Upper lobe of left lung (tissue), 6 donors: ENCODE measurements at regions not wholly inside any gene's neighbourhood (a gene's known extent, or its start where the extent isn't known, plus 50 kb on each side); places are given as distances from the start of the nearest gene placed in this dataset.
A peak's percentile ranks its signal among the peaks of the same experiment; 100 is the strongest.

Experiments used
- ATAC-seq, 2 donors: fragments of 200-7000 bp; cut with Tn5 transposase; one replicate each; pipeline ENCODE4 v1.9.1; 2022; ENCODE audit warnings: mild to moderate bottlenecking in 2 of 2, moderate library complexity in 2 of 2; ENCODE audit not compliant: low FRiP score in 2 of 2
- DNase-seq, 2 donors: peaks; one replicate each; pipeline ENCODE4 v3.0.0-alpha.2; 2019 to 2020
- H3K27ac ChIP-seq, 4 donors: fragments of 200-600 bp; sonication (generic); one replicate each; pipeline ENCODE4 v1.5.1; 2016 to 2019
- H3K27me3 ChIP-seq, 4 donors: fragments of 200-600 bp; sonication (generic); one replicate each; pipeline ENCODE4 v1.5.1; 2017 to 2019
- H3K36me3 ChIP-seq, 4 donors: fragments of 200-600 bp; sonication (generic); one replicate each; pipeline ENCODE4 v1.5.1; 2016 to 2019
- H3K4me1 ChIP-seq, 4 donors: fragments of 200-600 bp; sonication (generic); one replicate each; pipeline ENCODE4 v1.5.1; 2018 to 2019
- H3K4me3 ChIP-seq, 4 donors: fragments of 200-600 bp; sonication (generic); one replicate each; pipeline ENCODE4 v1.5.1; 2017 to 2019; ENCODE audit warnings: mild to moderate bottlenecking in 2 of 4, moderate library complexity in 1 of 4
- H3K9me3 ChIP-seq, 4 donors: fragments of 200-600 bp; sonication (generic); one replicate each; pipeline ENCODE4 v1.5.1; 2018 to 2019
- EP300 ChIP-seq, 4 donors: sonication (generic); formaldehyde crosslinking; IDR thresholded peaks; one replicate each; pipeline ENCODE4 v1.5.1; 2017; ENCODE audit warnings: antibody characterized with exemption in 4 of 4, control low read depth in 2 of 4
- POLR2A ChIP-seq, 4 donors: fragments of 450-650 bp; IDR thresholded peaks; one replicate each; pipeline ENCODE4 v1.5.1; 2016 to 2017; ENCODE audit warnings: antibody characterized with exemption in 4 of 4, mild to moderate bottlenecking in 2 of 4
- POLR2AphosphoS5 ChIP-seq, 2 donors: sonication (generic); formaldehyde crosslinking; IDR thresholded peaks; one replicate each; pipeline ENCODE4 v1.5.1; 2017; ENCODE audit warnings: antibody characterized with exemption in 2 of 2
- WGBS, 2 donors: methylation state at CpG; one replicate each; pipeline ENCODE4 v1.1.5; 2017 to 2018; 5-methylcytosine and 5-hydroxymethylcytosine counted together
- TF ChIP-seq, protein P1 (sequence below), 6 experiments: fragments of 450-650 bp in 4 of 6; fragments of 200-600 bp in 2 of 6; sonication (generic) in 2 of 6; IDR thresholded peaks; one replicate each; pipeline ENCODE4 v1.5.1; 2016 to 2019; ENCODE audit warnings: antibody characterized with exemption in 6 of 6
- donor health status: DM: no; HTN: no; CAD: no; lungs with moderate emphysema.
- donor health status: DM: no; HTN: yes; CAD: no; lungs with severe emphysema.

DNA sequence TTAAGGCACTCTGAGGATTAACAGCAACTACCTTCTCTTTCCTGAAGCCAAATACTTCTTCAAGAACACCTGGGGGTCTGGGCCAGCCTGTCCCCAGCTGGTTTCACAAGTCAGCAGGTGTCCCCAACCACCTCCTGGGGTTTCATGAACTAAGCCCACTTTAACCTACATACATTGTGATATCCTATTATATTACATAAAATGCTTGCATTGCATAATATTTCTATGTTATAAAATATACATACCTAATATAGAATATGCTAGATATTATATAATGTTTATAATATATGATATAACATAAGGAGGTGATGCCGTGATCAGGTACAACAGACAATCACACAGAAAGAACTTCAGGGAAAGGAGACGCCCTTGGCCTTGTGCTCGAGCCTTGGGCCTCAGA lies 367.6 kb downstream of the C16orf95 start:
- Histone ChIP-seq H3K9me3 (peaks cover 0 to 4% (median 0%) of the 10 kb centered on the region in 4 donors), H3K4me1 (no peaks in the 10 kb centered on the region), H3K36me3 (no peaks in the 10 kb centered on the region), H3K27me3 (no peaks in the 10 kb centered on the region), H3K27ac (no peak overlapping the region), H3K4me3 (no peak overlapping the region)
- WGBS, 2 donors: 83 to 89% methylated on average over 3 of the region's 3 CpGs
- DNase-seq: no peak
- TF ChIP-seq POLR2A (IDR thresholded peaks at IDR 0.05) (no peak), POLR2AphosphoS5 (IDR thresholded peaks at IDR 0.05) (no peak), EP300 (IDR thresholded peaks at IDR 0.05) (no peak)
- TF ChIP-seq, protein P1, sequence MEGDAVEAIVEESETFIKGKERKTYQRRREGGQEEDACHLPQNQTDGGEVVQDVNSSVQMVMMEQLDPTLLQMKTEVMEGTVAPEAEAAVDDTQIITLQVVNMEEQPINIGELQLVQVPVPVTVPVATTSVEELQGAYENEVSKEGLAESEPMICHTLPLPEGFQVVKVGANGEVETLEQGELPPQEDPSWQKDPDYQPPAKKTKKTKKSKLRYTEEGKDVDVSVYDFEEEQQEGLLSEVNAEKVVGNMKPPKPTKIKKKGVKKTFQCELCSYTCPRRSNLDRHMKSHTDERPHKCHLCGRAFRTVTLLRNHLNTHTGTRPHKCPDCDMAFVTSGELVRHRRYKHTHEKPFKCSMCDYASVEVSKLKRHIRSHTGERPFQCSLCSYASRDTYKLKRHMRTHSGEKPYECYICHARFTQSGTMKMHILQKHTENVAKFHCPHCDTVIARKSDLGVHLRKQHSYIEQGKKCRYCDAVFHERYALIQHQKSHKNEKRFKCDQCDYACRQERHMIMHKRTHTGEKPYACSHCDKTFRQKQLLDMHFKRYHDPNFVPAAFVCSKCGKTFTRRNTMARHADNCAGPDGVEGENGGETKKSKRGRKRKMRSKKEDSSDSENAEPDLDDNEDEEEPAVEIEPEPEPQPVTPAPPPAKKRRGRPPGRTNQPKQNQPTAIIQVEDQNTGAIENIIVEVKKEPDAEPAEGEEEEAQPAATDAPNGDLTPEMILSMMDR (IDR thresholded peaks at IDR 0.05): no peak
- no peak for ATAC-seq

DNA sequence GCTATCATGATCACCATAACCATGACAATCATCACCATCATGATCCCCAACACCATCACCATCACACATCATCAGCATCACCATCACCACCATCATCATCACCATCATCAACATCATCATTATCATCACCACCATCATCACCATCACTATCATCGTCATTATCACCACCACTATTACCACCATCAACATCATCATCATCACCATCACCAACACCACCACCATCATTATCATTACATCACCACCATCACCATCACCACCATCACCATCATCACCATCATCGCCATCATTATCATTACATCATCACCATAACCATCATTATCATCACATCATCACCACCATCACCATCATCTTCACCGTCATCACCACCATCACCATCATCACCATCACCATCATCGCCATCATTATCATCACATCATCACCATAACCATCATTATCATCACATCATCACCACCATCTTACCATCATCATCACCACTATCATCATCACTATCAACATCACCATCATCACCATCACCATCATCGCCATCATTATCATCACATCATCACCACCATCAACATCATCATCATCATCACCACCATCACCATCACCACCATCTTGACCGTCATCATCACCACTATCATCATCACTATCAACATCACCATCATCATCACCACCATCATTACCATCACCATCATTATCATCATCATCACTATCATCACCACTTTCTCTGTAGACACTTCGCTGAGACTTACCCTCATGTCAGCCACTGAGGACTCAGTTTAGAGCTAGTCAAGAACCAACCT lies 366.0 kb downstream of the C16orf95 start:
- TF ChIP-seq EP300 (IDR thresholded peaks at IDR 0.05) (no peak), POLR2A (IDR thresholded peaks at IDR 0.05) (no peak), POLR2AphosphoS5 (IDR thresholded peaks at IDR 0.05) (no peak)
- TF ChIP-seq, protein P1 (IDR thresholded peaks at IDR 0.05): no peak
- Histone ChIP-seq H3K4me1 (no peaks in the 10 kb centered on the region), H3K9me3 (peaks cover 0 to 4% (median 0%) of the 10 kb centered on the region in 4 donors), H3K36me3 (no peaks in the 10 kb centered on the region), H3K27ac (no peak overlapping the region), H3K4me3 (no peak overlapping the region), H3K27me3 (no peaks in the 10 kb centered on the region)
- ATAC-seq (no peak), DNase-seq (no peak)
- 93 to 95% methylated on average over 7 of the region's 7 CpGs for WGBS, 2 donors

DNA sequence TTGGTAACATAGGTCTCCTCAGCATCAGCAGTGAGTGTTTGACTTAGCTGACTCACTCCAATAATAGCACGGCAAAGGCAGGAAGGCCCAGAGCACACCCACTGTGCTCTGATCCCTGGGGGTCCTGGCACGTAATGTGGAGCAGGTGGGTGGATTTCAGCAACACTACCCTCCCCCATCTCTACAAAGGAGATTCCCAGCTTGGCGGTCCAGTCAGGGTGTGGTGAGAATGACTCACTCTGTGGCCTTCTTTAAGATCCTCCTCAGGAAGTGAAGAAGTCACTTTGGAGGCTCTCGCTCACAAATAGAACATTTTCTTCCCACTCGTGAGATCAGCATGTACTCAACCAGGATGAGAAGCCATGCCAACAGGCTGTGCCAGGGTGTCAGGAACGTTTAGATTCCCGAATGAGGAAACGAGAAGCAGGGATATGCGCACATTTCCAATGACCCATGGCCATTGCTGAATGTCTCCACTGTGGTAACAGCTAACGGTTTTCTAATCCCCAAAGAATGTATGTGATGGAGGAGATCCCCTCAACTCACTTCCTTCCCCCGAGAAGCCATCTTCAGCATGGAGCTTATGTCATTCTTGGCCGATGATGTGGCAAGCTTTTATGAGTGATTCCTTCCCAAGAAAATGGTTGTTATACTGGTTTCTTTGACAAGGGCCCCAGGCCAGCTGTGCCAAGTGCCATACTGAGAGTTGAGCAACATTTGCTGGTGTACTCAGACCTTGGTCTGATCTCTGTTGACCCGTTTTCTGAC lies 365.2 kb downstream of the C16orf95 start:
- Histone ChIP-seq H3K36me3 (no peaks in the 10 kb centered on the region), H3K27me3 (no peaks in the 10 kb centered on the region), H3K9me3 (peaks cover 0 to 4% (median 0%) of the 10 kb centered on the region in 4 donors), H3K4me3 (no peak overlapping the region), H3K4me1 (no peaks in the 10 kb centered on the region), H3K27ac (peak overlapping the region in 1 of 4 donors; percentile 24)
- peak in 1 of 2 donors; percentile 89 for ATAC-seq
- WGBS, 2 donors: 70 to 79% methylated on average over 10 to 13 of the region's 13 CpGs
- DNase-seq: no peak
- peak in 1 of 4 donors; percentile 59 for TF ChIP-seq EP300 (IDR thresholded peaks at IDR 0.05)
- TF ChIP-seq POLR2A (IDR thresholded peaks at IDR 0.05): no peak

DNA sequence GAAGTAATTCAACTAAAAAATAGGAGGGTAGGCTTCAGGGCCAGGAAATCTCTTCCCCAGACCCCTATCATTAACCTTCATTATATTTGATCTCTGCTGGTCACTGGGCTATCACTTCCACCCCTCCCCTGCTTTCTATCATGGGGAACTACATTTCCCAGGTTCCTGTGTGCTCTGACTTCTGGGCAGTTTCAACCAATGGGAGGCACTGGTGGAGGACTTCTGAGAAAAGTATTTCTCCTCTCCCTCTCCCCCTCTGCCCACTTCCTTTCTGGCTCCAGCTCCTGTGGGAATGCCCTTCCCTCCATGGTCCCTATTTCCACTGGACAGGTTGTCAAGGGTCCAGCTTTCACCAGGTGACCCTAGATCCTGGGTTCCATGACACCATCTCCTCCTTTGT lies 364.4 kb downstream of the C16orf95 start:
- H3K4me1 ChIP-seq: no peaks in the 10 kb centered on the region
- peak overlapping the region in 1 of 4 donors; percentile 24 for H3K27ac ChIP-seq
- no peaks in the 10 kb centered on the region for H3K36me3 ChIP-seq
- ATAC-seq: no peak
- TF ChIP-seq POLR2AphosphoS5 (IDR thresholded peaks at IDR 0.05) (no peak), POLR2A (IDR thresholded peaks at IDR 0.05) (no peak), EP300 (IDR thresholded peaks at IDR 0.05) (no peak)
- TF ChIP-seq, protein P1 (IDR thresholded peaks at IDR 0.05): no peak
- no peaks in the 10 kb centered on the region for H3K27me3 ChIP-seq
- DNase-seq: no peak
- peaks cover 0 to 4% (median 0%) of the 10 kb centered on the region in 4 donors for H3K9me3 ChIP-seq
- H3K4me3 ChIP-seq: no peak overlapping the region

DNA sequence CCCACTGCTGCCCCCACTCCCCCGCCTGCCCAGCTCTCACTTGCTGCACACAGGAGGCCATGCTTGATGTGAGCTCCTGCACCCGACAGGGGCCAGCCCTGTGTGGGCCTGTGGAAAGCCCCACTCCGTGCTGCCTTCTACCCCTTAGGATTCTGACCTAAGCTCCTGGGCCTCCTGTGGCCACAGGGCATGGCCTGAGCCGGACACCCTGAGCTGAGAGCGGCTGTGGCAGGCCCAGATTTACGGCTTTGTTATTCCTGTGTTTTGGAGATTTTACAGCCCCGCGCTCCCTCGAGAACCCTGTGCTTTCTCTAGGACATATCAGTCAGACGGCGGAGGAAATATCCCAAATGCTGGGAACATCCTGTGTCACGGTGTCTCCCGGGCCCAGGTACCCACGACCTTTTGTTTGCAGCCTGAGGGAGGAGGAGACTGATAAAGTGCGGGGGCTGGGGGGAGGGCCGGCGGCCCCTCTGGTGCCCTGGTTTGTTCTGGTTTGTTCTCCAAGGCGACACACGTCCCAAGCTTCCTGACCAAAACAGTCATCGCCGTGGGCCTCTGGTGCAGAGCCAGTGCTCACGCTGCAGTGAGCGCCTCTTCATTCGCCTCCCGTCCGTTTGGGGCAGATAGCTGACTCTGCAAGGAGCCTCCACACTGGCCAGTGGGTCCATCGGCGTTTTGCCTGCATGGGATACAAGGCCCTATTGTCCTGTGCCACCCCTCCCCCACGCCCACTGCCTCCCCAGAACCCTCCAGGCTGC lies 363.4 kb downstream of the C16orf95 start:
- Histone ChIP-seq H3K4me3 (no peak overlapping the region), H3K27me3 (peaks cover 0 to 2% (median 0%) of the 10 kb centered on the region in 4 donors), H3K9me3 (peaks cover 0 to 4% (median 0%) of the 10 kb centered on the region in 4 donors), H3K4me1 (no peaks in the 10 kb centered on the region), H3K36me3 (no peaks in the 10 kb centered on the region), H3K27ac (no peak overlapping the region)
- TF ChIP-seq POLR2A (IDR thresholded peaks at IDR 0.05): no peak
- no peak for TF ChIP-seq EP300 (IDR thresholded peaks at IDR 0.05)
- no peak for TF ChIP-seq POLR2AphosphoS5 (IDR thresholded peaks at IDR 0.05)
- TF ChIP-seq, protein P1 (IDR thresholded peaks at IDR 0.05): no peak
- DNase-seq (no peak), ATAC-seq (no peak)
- 57 to 62% methylated on average over 19 to 29 of the region's 29 CpGs for WGBS, 2 donors
